ENCODE measurements at regions not wholly inside any gene's neighbourhood (a gene's known extent, or its start where the extent isn't known, plus 50 kb on each side); places are given as distances from the start of the nearest gene placed in this dataset.

- FAIRE-seq, result no peak
- H3K4me3 ChIP-seq (ENCODE audit: low read depth, low read length), result no peak overlapping the region
- TF ChIP-seq CTCF (IDR thresholded peaks at IDR 0.05; ENCODE audit: insufficient read depth, low read length, severe bottlenecking), result no peak
- H3K36me3 ChIP-seq (ENCODE audit: control insufficient read depth, insufficient read depth, low read length), result no peaks in the 10 kb centered on the region
- DNase-seq (ENCODE audit: low read depth), result no peak
- H3K27me3 ChIP-seq (ENCODE audit: control insufficient read depth, insufficient read depth, low read length), result no peaks in the 10 kb centered on the region
Observed at GRCh38 chr6:140316966-140317365, 942.5 kb upstream of the CITED2 start.

- no peak for DNase-seq (ENCODE audit: low read depth)
- Histone ChIP-seq H3K27me3 (ENCODE audit: control insufficient read depth, insufficient read depth, low read length) (no peaks in the 10 kb centered on the region), H3K4me3 (ENCODE audit: low read depth, low read length) (no peak overlapping the region), H3K36me3 (ENCODE audit: control insufficient read depth, insufficient read depth, low read length) (no peaks in the 10 kb centered on the region)
- no peak for TF ChIP-seq CTCF (IDR thresholded peaks at IDR 0.05; ENCODE audit: insufficient read depth, low read length, severe bottlenecking)
- no peak for FAIRE-seq
Observed at GRCh38 chr6:140314682-140315081, 940.2 kb upstream of the CITED2 start.

GRCh38 chr6:140311146-140311545 is 936.7 kb upstream of the CITED2 start:
- DNase-seq (ENCODE audit: low read depth) (no peak), FAIRE-seq (no peak)
- no peaks in the 10 kb centered on the region for H3K36me3 ChIP-seq (ENCODE audit: control insufficient read depth, insufficient read depth, low read length)
- no peak for TF ChIP-seq CTCF (IDR thresholded peaks at IDR 0.05; ENCODE audit: insufficient read depth, low read length, severe bottlenecking)
- H3K4me3 ChIP-seq (ENCODE audit: low read depth, low read length), result no peak overlapping the region
- no peaks in the 10 kb centered on the region for H3K27me3 ChIP-seq (ENCODE audit: control insufficient read depth, insufficient read depth, low read length)

- DNase-seq (ENCODE audit: low read depth), result peak; percentile 8
- TF ChIP-seq CTCF (IDR thresholded peaks at IDR 0.05; ENCODE audit: insufficient read depth, low read length, severe bottlenecking), result no peak
- FAIRE-seq, result peak; percentile 50
Observed at GRCh38 chr6:140303218-140303949, 928.9 kb upstream of the CITED2 start.

GRCh38 chr6:140300331-140300730 is 925.9 kb upstream of the CITED2 start:
- no peak for TF ChIP-seq CTCF (IDR thresholded peaks at IDR 0.05; ENCODE audit: insufficient read depth, low read length, severe bottlenecking)
- Histone ChIP-seq H3K27me3 (ENCODE audit: control insufficient read depth, insufficient read depth, low read length) (no peaks in the 10 kb centered on the region), H3K4me3 (ENCODE audit: low read depth, low read length) (no peak overlapping the region), H3K36me3 (ENCODE audit: control insufficient read depth, insufficient read depth, low read length) (no peaks in the 10 kb centered on the region)
- FAIRE-seq (no peak), DNase-seq (ENCODE audit: low read depth) (no peak)

More at GRCh38 chr6:140303218-140303949, 928.9 kb upstream of the CITED2 start:
- no peak overlapping the region for H3K4me3 ChIP-seq (ENCODE audit: low read depth, low read length)
- H3K27me3 ChIP-seq (ENCODE audit: control insufficient read depth, insufficient read depth, low read length), result no peaks in the 10 kb centered on the region
- no peaks in the 10 kb centered on the region for H3K36me3 ChIP-seq (ENCODE audit: control insufficient read depth, insufficient read depth, low read length)

- Histone ChIP-seq H3K36me3 (ENCODE audit: control insufficient read depth, insufficient read depth, low read length) (no peaks in the 10 kb centered on the region), H3K4me3 (ENCODE audit: low read depth, low read length) (no peak overlapping the region), H3K27me3 (ENCODE audit: control insufficient read depth, insufficient read depth, low read length) (no peaks in the 10 kb centered on the region)
- TF ChIP-seq CTCF (IDR thresholded peaks at IDR 0.05; ENCODE audit: insufficient read depth, low read length, severe bottlenecking), result no peak
- DNase-seq (ENCODE audit: low read depth) (no peak), FAIRE-seq (no peak)
Observed at GRCh38 chr6:140289186-140289585, 914.7 kb upstream of the CITED2 start.

All from bronchial epithelial cell (primary cell).